Activated naive CD4-positive, alpha-beta T cell treated with Interleukin-2 at 50 U/mL for 16 hours (primary cell): ENCODE measurements at regions not wholly inside any gene's neighbourhood (a gene's known extent, or its start where the extent isn't known, plus 50 kb on each side); places are given as distances from the start of the nearest gene placed in this dataset.
"Not testable (repeated sequence)": the region's sequence is repeated elsewhere in the genome, so short reads cannot be mapped to it uniquely, and the experiment has no call there.

Experiments used
- DNase-seq: peaks from one replicate; pipeline ENCODE4 v3.0.0-alpha.2; 2020

- no peak for DNase-seq
These were observed 172.7 kb downstream of the SPRY2 start for GRCh38 chr13:80168089-80168850.

- DNase-seq, result no peak
These were observed 174.6 kb downstream of the SPRY2 start for GRCh38 chr13:80166352-80166751.

GRCh38 chr13:80164462-80164861 is 176.5 kb downstream of the SPRY2 start:
- DNase-seq, result no peak

DNA sequence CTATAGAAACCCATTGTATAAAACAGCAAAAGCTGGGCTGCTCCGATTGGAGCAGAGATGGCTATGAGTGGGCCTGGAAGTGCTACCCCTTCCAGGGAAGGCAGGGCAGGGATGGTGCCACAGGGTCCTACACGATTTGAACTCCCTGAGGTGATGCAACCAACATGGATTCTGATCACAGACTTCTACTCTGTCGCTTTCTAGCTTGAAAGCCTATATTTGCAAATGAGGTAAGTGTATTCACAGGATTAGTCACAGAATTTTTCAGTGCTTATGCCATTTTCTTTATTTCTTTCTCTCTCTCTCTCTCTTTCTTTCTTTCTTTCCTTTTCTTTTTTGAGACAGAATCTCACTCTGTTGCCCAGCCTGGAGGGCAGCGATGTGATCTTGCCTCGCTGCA is 179.0 kb downstream of the SPRY2 start:
- no peak for DNase-seq

DNA sequence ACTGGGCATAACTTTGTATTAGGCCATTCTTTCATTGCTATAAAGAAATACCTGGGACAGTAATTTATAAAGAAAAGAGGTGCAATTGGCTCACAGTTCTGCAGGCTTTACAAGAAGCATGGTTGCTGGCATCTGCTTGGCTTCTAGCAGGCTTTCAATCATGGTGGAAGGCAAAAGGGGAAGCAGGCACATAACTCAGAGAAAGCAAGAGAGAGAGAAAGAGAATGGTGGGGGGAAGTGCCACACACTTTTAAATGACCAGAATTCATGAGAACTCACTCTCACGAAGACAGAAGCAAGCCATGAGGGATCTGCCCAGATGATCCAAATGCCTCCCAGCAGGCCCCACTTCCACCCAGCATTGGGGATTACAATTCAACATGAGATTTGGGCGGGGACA is 179.7 kb downstream of the SPRY2 start:
- no peak for DNase-seq

- no peak for DNase-seq
These were observed 180.8 kb downstream of the SPRY2 start for GRCh38 chr13:80160110-80160509.

DNA sequence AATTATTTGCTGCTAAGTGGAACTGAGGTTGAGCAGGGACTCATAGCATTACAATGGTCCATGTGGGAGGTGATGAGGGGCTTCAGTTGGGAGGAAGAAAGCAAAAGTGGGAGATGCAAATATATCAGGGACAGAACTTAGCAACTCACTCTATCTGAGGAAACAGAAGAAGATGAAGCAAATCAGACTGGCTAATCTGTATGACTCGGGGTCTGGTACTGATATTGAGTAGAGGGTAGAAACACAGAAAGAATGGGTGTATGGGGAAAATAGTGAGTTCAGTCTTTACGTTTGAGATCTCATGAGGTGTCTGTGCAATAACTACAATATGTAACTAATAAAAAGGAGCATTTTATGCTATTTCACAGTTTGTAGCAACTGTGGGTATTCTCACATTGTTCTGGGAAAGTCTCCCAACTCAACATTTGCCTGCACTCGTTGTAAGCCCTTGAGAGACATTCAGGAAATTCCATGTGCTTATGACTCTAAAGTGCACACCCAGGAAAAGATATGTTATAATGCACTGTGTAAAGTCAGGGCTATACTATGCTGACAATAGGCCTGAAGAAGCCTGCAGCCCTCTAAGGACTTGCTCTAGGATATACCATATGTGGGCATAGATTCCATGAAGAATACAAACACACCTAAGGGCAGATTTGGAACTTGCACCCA is 183.5 kb downstream of the SPRY2 start:
- DNase-seq, result no peak

DNA sequence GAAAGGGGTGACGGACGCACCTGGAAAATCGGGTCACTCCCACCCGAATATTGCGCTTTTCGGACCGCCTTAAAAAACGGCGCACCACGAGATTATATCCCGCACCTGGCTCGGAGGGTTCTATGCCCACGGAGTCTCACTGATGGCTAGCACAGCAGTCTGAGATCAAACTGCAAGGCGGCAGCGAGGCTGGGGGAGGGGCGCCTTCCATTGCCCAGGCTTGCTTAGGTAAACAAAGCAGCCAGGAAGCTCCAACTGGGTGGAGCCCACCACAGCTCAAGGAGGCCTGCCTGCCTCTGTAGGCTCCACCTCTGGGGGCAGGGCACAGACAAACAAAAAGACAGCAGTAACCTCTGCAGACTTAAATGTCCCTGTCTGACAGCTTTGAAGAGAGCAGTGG is 188.8 kb downstream of the SPRY2 start:
- DNase-seq, result not testable (repeated sequence)

DNA sequence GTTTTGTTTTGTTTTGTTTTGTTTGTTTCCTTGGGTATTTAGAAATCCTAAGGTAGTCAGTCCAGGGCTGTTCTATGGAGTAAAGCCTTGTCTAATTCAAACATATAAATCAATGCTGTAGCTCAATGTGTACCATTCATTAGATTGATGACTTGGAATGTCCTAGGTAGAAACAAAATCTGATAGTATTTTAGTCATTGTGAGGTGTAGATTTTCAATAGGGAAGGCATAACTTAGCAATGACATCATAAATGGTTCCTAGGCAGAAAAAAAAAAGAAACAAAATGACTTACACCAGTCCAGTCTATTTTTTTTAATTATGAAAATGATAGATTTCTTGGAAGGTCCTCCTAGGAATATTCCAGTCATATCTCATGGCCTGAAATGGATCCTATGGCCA is 189.9 kb downstream of the SPRY2 start:
- DNase-seq, result no peak

DNA sequence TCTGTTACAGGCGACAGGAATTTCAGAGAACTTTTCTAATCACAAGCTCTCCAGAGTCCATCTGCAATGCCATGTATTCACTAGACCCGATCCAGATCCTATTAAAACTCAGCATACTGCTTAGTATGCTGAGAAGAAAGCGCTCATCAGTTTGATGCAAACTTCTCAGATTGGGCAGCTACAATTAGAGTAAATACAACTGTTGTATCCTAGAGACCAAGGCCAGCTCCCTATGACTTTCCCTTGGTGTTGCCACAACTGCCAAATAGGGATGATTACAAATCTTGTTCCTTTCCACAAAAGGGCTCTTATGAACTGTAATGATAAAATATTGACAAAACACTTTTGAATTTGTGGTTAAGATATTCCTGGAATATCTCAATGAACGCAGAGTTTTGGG is 191.2 kb downstream of the SPRY2 start:
- no peak for DNase-seq

DNA sequence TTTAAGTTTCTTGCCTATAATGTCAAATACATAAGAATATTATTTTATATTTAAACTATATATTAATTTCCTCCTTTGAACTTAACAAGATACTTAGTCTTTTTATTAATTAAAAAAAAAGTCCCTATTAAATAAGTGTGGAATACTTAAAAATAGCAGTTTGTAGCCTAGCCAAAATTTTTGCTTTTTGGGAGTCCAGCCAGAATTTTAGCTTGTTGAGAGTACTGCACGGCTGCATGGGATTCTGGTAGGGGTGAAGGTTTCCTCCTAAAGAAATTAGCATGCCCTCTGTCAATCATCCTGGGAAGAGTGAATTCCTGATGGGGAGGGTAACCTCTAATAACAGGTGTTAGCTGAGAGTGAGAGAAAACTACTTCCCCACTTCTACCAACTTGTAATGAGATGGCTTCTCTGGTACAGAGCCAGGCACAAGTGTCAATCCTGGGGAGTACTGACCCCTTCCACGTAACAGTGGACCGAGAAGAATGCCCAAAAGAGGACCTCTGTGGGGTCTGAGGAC is 195.7 kb downstream of the SPRY2 start:
- no peak for DNase-seq

DNA sequence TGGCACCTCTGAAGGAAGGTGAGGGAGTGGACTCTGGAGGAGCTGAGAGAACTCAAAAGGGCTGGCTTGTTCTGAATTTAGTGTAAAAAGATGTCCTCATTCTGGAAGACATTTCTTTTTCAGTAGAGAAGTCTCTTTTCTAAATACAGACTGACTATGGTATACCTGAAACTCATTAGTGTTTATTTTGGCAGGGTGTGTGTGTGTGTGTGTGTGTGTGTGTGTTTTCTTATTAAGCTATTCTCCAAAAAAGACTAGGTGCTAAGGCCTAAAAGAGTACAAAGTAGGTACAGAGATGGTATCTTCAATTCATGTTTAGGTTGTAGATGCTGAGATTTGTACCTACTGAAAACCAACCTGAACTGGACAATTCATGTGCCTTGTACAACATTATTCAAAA is 196.4 kb downstream of the SPRY2 start:
- DNase-seq, result no peak

DNA sequence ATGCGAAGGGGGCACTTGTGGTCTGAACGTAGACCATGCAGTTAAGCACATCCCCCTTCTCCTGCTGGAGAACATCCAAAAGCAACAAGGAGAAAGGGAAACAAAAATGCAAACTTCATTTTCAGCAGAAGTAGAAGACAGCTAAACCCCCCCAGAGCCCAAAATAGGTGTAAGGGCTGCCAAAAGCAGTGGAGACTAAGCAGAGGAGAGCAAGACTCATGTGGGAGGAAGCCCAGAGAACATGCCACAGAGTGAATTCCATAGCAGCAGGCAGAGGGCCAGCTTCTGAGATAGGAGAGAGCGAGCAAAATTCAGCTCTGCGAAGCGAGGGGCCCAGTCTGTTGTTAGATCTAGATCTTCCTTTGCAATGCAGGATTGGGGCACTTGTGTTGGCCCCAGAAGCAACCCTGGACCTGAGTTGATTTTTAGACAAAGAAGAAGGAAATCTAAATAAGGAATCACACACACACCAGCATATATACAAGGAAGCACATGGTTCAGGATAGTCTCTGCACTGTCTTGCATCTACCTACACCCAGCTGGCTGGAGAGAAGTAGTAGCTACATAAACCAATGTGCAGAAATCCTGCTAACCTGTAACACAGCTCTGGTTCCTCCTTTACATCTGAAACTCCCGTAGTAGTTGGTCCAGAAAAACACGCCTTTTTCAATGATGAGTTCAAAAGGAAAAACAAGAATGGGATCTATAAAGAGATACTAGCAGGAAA is 199.6 kb downstream of the SPRY2 start:
- DNase-seq, result no peak

- DNase-seq, result no peak
These were observed 200.2 kb downstream of the SPRY2 start for GRCh38 chr13:80140685-80141084.

DNA sequence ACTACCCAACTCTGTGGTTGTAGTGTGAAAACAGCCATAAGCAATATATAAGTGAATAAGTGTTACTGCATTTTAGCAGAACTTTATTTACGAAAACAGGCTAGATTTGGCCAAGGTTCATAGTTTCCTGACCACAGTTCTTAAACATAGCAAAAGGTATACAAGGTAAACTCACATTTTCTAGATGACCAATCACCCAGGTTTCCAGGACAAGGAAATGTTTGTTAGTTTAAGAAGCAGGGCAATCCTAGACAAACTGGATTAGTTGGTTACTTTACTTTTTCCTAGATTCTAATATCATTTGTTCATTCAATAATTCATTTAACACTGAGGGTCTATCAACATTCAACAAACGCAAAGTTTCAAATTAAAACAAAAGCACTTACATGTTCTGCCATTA is 201.7 kb downstream of the SPRY2 start:
- DNase-seq, result no peak

GRCh38 chr13:80137994-80138393 is 202.9 kb downstream of the SPRY2 start:
- DNase-seq, result no peak

- DNase-seq, result no peak
These were observed 206.6 kb downstream of the SPRY2 start for GRCh38 chr13:80134346-80134745.

DNA sequence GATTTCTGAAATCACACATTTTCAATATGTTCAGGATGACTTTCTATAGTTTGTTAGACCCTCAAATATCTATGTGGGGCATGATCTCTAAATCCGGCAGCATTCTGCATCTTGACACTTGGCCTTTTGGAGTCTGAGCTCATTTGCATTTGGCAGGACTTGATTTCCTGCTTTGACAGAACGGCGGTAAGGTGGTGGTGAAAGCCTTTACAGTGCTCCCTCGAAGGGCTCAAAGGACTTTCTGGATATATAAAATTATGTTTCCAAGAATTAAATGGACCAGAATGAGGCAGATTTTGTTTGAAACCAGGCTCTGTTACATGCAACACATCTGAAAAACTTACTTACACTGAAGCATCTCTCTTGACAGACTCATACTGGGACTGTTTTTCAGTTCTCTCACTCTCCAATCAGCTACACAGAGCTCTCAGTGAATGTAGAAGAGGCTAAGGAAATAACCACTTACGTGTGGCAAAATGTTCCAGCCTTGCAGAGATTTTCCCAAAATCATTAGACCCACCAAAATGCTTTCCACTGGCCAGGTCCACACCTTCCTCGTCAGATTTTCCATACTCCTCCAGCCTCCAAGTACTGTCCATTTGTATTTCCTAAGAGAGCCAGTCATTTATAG is 207.2 kb downstream of the SPRY2 start:
- DNase-seq, result no peak

- no peak for DNase-seq
These were observed 208.0 kb downstream of the SPRY2 start for GRCh38 chr13:80132741-80133601.

- no peak for DNase-seq
These were observed 209.7 kb downstream of the SPRY2 start for GRCh38 chr13:80131204-80131603.

GRCh38 chr13:80126389-80127068 is 214.4 kb downstream of the SPRY2 start:
- no peak for DNase-seq

GRCh38 chr13:80123945-80124344 is 217.0 kb downstream of the SPRY2 start:
- no peak for DNase-seq
